BLaER1 (cell line): ENCODE measurements at regions not wholly inside any gene's neighbourhood (a gene's known extent, or its start where the extent isn't known, plus 50 kb on each side); places are given as distances from the start of the nearest gene placed in this dataset.

Experiments used
- H3K27ac ChIP-seq: shearing (Covaris generic); formaldehyde crosslinking; 2 replicates; pipeline ENCODE4 v1.8.1; 2022
- H3K27me3 ChIP-seq: shearing (Covaris generic); formaldehyde crosslinking; 2 replicates; pipeline ENCODE4 v1.8.1; 2022
- H3K36me3 ChIP-seq: shearing (Covaris generic); formaldehyde crosslinking; 2 replicates; pipeline ENCODE4 v1.8.1; 2022
- H3K4me1 ChIP-seq: shearing (Covaris generic); formaldehyde crosslinking; 2 replicates; pipeline ENCODE4 v1.8.1; 2022
- H3K4me2 ChIP-seq: shearing (Covaris generic); formaldehyde crosslinking; 2 replicates; pipeline ENCODE4 v1.8.1; 2022
- H3K4me3 ChIP-seq: shearing (Covaris generic); formaldehyde crosslinking; 2 replicates; pipeline ENCODE4 v1.8.1; 2022
- H3K9ac ChIP-seq: shearing (Covaris generic); formaldehyde crosslinking; 2 replicates; pipeline ENCODE4 v1.8.1; 2022
- H3K9me3 ChIP-seq: shearing (Covaris generic); formaldehyde crosslinking; 2 replicates; pipeline ENCODE4 v1.8.1; 2022
- H4K20me1 ChIP-seq: shearing (Covaris generic); formaldehyde crosslinking; 2 replicates; pipeline ENCODE4 v1.8.1; 2022
- Cebpa-rat ChIP-seq: shearing (Covaris generic); IDR thresholded peaks from 2 replicates; pipeline ENCODE4 v1.8.1; 2022

GRCh38 chr1:4120557-4121292 lies 220.7 kb upstream of the C1orf174 start:
- H3K9me3 ChIP-seq = peaks cover under 1% of the 10 kb centered on the region; the same call in 1 of the 2 replicates
- 0 out of 2 replicates have a peak, but pooled peaks cover 2% of the 10 kb centered on the region for H3K27me3 ChIP-seq
- no peak overlapping the region for H3K27ac ChIP-seq
- no peaks in the 10 kb centered on the region for H3K36me3 ChIP-seq
- peaks cover 14% of the 10 kb centered on the region for H3K4me1 ChIP-seq
- no peaks in the 10 kb centered on the region for H4K20me1 ChIP-seq
- H3K4me2 ChIP-seq = no peak overlapping the region
- no peak overlapping the region for H3K9ac ChIP-seq
- H3K4me3 ChIP-seq = no peak overlapping the region
- no peak for TF ChIP-seq Cebpa-rat

- peaks cover 14% of the 10 kb centered on the region for H3K4me1 ChIP-seq
- H3K27me3 ChIP-seq = 0 out of 2 replicates have a peak, but pooled peaks cover 2% of the 10 kb centered on the region
- no peaks in the 10 kb centered on the region for H4K20me1 ChIP-seq
- no peaks in the 10 kb centered on the region for H3K36me3 ChIP-seq
- H3K27ac ChIP-seq = no peak overlapping the region
- no peaks in the 10 kb centered on the region for H3K9me3 ChIP-seq
- H3K4me3 ChIP-seq = no peak overlapping the region
- H3K9ac ChIP-seq = no peak overlapping the region
- H3K4me2 ChIP-seq = no peak overlapping the region
- TF ChIP-seq Cebpa-rat = no peak
Measured at GRCh38 chr1:4121293-4121684, 221.2 kb upstream of the C1orf174 start.

DNA sequence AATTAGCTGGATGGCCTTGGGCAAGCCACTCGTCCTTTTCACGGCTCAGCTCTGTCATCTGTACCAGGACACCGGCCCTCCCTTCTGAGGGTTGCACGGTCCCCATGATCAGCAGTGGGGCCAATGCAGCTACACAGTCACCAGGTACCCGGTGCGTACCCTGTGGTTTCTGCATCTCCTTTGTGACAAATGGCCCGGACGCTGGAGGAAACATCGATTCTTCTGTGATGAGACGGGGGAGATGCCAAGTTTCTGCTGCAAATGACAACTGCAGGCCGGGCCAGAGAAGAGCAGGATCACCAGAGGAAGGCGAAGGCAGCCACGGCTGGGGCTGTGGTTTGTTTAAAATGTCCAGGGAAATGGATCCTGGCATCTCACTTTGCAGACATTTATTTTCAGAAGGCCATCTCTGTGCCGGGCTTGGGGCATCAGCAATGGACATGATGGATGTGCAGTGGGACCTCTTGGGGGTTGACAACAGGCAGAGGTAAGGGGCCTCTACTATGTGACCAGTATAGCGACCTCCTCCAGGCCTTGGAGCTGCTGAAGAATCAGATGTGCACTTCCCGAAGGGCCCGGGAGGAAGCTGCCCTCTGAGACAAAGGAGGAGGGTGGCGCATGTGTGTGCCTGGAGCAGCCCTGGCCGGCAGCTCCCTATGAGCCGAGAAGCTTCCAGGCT lies 221.9 kb upstream of the C1orf174 start:
- H3K9me3 ChIP-seq = no peaks in the 10 kb centered on the region

GRCh38 chr1:4122513-4123160 lies 222.6 kb upstream of the C1orf174 start:
- H3K4me3 ChIP-seq = no peak overlapping the region
- H3K27me3 ChIP-seq = peaks cover 2% of the 10 kb centered on the region; the same call in 1 of the 2 replicates

More for the DNA sequence above, 221.9 kb upstream of the C1orf174 start:
- H3K4me1 ChIP-seq = peaks cover 14% of the 10 kb centered on the region
- TF ChIP-seq Cebpa-rat = no peak
- H3K9ac ChIP-seq = no peak overlapping the region
- 0 out of 2 replicates have a peak, but pooled peaks cover 2% of the 10 kb centered on the region for H3K27me3 ChIP-seq
- H3K4me2 ChIP-seq = no peak overlapping the region
- H4K20me1 ChIP-seq = no peaks in the 10 kb centered on the region
- no peak overlapping the region for H3K27ac ChIP-seq
- H3K4me3 ChIP-seq = no peak overlapping the region
- no peaks in the 10 kb centered on the region for H3K36me3 ChIP-seq

GRCh38 chr1:4124631-4125145 lies 224.6 kb upstream of the C1orf174 start:
- Histone ChIP-seq H3K27ac (no peak overlapping the region), H3K4me3 (no peak overlapping the region), H3K27me3 (peaks cover 21% of the 10 kb centered on the region), H3K9me3 (no peaks in the 10 kb centered on the region), H3K9ac (no peak overlapping the region), H3K4me2 (no peak overlapping the region), H3K36me3 (no peaks in the 10 kb centered on the region), H3K4me1 (peaks cover 14% of the 10 kb centered on the region; the same call in 1 of the 2 replicates), H4K20me1 (no peaks in the 10 kb centered on the region)
- TF ChIP-seq Cebpa-rat = no peak

More at GRCh38 chr1:4122513-4123160, 222.6 kb upstream of the C1orf174 start:
- no peaks in the 10 kb centered on the region for H4K20me1 ChIP-seq
- H3K9me3 ChIP-seq = no peaks in the 10 kb centered on the region
- no peak overlapping the region for H3K9ac ChIP-seq
- H3K27ac ChIP-seq = no peak overlapping the region
- peaks cover 14% of the 10 kb centered on the region for H3K4me1 ChIP-seq
- H3K36me3 ChIP-seq = no peaks in the 10 kb centered on the region
- no peak for TF ChIP-seq Cebpa-rat
- no peak overlapping the region for H3K4me2 ChIP-seq

DNA sequence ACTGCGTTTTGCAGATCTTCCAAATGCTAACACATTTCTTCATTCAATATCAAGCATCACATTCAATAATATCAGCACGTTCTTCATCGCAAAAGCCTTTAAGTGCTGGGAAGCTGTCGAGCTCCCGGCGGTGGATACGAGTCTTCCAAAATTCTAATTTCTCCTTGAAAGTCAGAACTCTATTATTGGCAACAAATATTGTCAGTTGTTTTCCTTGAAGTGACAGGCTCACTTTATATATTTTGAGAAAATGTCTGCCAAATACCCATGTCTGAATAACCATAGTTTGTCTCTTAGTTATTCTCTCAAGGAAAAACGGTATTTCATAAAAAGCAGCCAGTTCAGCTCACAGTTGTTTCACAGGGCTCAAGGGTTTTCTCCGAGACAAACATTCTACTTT lies 226.2 kb upstream of the C1orf174 start:
- Histone ChIP-seq H3K27me3 (peaks cover 35% of the 10 kb centered on the region), H4K20me1 (no peaks in the 10 kb centered on the region), H3K9me3 (no peaks in the 10 kb centered on the region), H3K36me3 (no peaks in the 10 kb centered on the region), H3K4me1 (peaks cover 25% of the 10 kb centered on the region), H3K4me2 (no peak overlapping the region), H3K4me3 (no peak overlapping the region), H3K9ac (no peak overlapping the region), H3K27ac (no peak overlapping the region)
- no peak for TF ChIP-seq Cebpa-rat

- H3K4me3 ChIP-seq = no peak overlapping the region
- no peak overlapping the region for H3K27ac ChIP-seq
- no peaks in the 10 kb centered on the region for H3K9me3 ChIP-seq
- no peaks in the 10 kb centered on the region for H3K36me3 ChIP-seq
- H3K9ac ChIP-seq = no peak overlapping the region
- H3K27me3 ChIP-seq = peaks cover 40% of the 10 kb centered on the region
- no peaks in the 10 kb centered on the region for H4K20me1 ChIP-seq
- no peak for TF ChIP-seq Cebpa-rat
- H3K4me1 ChIP-seq = peaks cover 25% of the 10 kb centered on the region
- no peak overlapping the region for H3K4me2 ChIP-seq
Measured at GRCh38 chr1:4126731-4127591, 226.9 kb upstream of the C1orf174 start.

- Histone ChIP-seq H3K27ac (no peak overlapping the region), H3K27me3 (peaks cover 40% of the 10 kb centered on the region), H3K9me3 (no peaks in the 10 kb centered on the region), H3K4me1 (peaks cover 25% of the 10 kb centered on the region), H3K36me3 (no peaks in the 10 kb centered on the region), H3K9ac (no peak overlapping the region), H4K20me1 (no peaks in the 10 kb centered on the region), H3K4me2 (no peak overlapping the region), H3K4me3 (no peak overlapping the region)
- no peak for TF ChIP-seq Cebpa-rat
Measured at GRCh38 chr1:4127592-4128140, 227.6 kb upstream of the C1orf174 start.

DNA sequence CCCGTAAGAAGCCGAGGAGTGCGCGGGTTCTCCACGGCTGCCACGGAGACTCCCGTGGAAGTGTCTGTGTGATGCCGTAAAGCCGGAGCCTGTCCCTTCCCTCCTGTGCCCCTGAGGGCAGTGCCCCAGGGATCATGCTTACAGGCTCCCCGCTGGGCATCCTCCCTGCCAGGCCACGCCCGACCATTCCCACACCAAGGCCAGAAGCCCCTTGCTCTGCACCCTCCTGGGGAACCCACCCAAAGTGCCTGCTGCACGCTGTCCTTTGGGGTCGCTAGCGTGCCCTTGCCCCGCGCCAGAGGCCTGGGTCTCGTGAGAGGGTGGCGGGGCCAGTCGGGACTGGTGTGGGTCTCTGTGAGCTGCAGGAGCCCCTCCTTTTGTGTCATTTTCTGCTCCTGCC lies 228.5 kb upstream of the C1orf174 start:
- peaks cover 40% of the 10 kb centered on the region for H3K27me3 ChIP-seq

More for the DNA sequence above, 228.5 kb upstream of the C1orf174 start:
- H3K36me3 ChIP-seq = no peaks in the 10 kb centered on the region
- H3K4me1 ChIP-seq = peaks cover 25% of the 10 kb centered on the region
- no peaks in the 10 kb centered on the region for H3K9me3 ChIP-seq
- no peak overlapping the region for H3K9ac ChIP-seq
- TF ChIP-seq Cebpa-rat = no peak
- no peak overlapping the region for H3K27ac ChIP-seq
- H4K20me1 ChIP-seq = no peaks in the 10 kb centered on the region
- H3K4me2 ChIP-seq = 0 out of 2 replicates have a peak overlapping the region, but pooled peaks have one; percentile 25
- no peak overlapping the region for H3K4me3 ChIP-seq
